Retinal pigment epithelial cell (primary cell): ENCODE measurements at regions not wholly inside any gene's neighbourhood (a gene's known extent, or its start where the extent isn't known, plus 50 kb on each side); places are given as distances from the start of the nearest gene placed in this dataset.

Experiments used
- DNase-seq: peaks from one replicate; pipeline ENCODE4 v3.0.0-alpha.2; 2010; ENCODE audit warnings: low read depth
- H3K4me3 ChIP-seq: 2 replicates; pipeline ENCODE4 v1.5.1; 2011; ENCODE audit warnings: mild to moderate bottlenecking, low read length, control low read depth, moderate library complexity
- CTCF ChIP-seq: conservative IDR thresholded peaks from 2 replicates; pipeline ENCODE4 v1.5.1; 2011; ENCODE audit warnings: low read depth, low read length, control low read depth, inconsistent platforms

DNA sequence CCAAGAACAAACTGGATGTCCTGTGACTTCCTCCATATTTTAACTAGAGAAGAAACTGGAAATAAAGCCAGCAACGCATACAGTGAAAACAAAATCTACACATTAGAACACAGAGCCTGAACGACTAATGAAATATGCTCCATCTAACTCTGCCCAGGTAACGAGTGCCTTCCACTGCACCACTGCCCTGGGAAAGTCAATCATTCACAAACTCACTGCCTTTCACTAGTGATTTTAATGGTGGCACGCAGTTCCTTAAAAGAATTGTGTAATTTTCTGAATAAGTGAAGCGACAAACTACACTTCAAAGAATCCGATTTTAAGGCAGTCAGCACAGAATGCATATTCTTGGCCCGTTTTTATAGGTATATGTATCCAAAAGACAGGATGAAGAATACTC is 416.0 kb downstream of the SHQ1 start:
- no peak overlapping the region for H3K4me3 ChIP-seq
- DNase-seq, result no peak
- TF ChIP-seq CTCF, result no peak

GRCh38 chr3:72429589-72430353 is 418.5 kb downstream of the SHQ1 start:
- no peak for TF ChIP-seq CTCF
- H3K4me3 ChIP-seq, result no peak overlapping the region
- no peak for DNase-seq

DNA sequence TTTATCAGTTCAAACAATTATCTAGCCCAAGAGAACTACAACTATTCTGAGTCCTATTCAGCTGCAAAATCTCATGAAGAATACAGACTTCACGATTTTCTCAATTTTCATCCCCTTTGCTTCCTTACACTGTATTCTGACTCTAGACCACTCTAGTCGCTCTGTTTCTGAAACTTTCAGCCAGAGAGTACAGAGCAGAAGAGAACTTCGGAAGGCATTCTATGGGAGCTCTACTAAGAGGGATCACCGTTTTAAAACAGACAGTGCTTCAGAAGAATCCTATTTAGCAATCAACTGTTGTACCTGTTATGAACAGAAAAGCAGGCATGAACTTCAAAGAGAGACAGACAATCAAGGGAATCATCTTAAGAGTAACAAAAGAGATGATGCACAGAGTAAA is 419.4 kb downstream of the SHQ1 start:
- DNase-seq, result no peak
- no peak overlapping the region for H3K4me3 ChIP-seq
- no peak for TF ChIP-seq CTCF

- no peak for TF ChIP-seq CTCF
- no peak for DNase-seq
- no peak overlapping the region for H3K4me3 ChIP-seq
Observed at GRCh38 chr3:72427624-72428023, 420.6 kb downstream of the SHQ1 start.

- no peak for DNase-seq
- TF ChIP-seq CTCF, result no peak
- no peak overlapping the region for H3K4me3 ChIP-seq
Observed at GRCh38 chr3:72426618-72427397, 421.4 kb downstream of the SHQ1 start.

GRCh38 chr3:72423643-72424042 is 424.6 kb downstream of the SHQ1 start:
- no peak for TF ChIP-seq CTCF
- no peak overlapping the region for H3K4me3 ChIP-seq
- DNase-seq, result no peak

GRCh38 chr3:72421786-72422185 is 426.5 kb downstream of the SHQ1 start:
- H3K4me3 ChIP-seq, result no peak overlapping the region
- TF ChIP-seq CTCF, result no peak
- DNase-seq, result no peak
